Sciatic nerve (tissue), 2 donors: ENCODE measurements at regions not wholly inside any gene's neighbourhood (a gene's known extent, or its start where the extent isn't known, plus 50 kb on each side); places are given as distances from the start of the nearest gene placed in this dataset.

Source experiments
- ATAC-seq: fragments of 200-7000 bp; cut with Tn5 transposase; one replicate; pipeline ENCODE4 v1.9.1; 2020; ENCODE audit warnings: mild to moderate bottlenecking, moderate library complexity
- DNase-seq: peaks from one replicate; pipeline ENCODE4 v3.0.0-alpha.2; 2020; ENCODE audit warnings: low spot score
- intact Hi-C: fragments of 100-400 bp; cut with DNase I; formaldehyde crosslinking; loops from one replicate; pipeline ENCODE4 v1.14.2; 2022
- donor health status: DM: no; HTN: no; CAD: no.
- donor health status: DM: no; HTN: no; CAD: no.

GRCh38 chr5:3414371-3414770 is 181.3 kb upstream of the IRX1 start:
- intact Hi-C loops, result no loop called here
- DNase-seq, result no peak
- ATAC-seq, result no peak

DNA sequence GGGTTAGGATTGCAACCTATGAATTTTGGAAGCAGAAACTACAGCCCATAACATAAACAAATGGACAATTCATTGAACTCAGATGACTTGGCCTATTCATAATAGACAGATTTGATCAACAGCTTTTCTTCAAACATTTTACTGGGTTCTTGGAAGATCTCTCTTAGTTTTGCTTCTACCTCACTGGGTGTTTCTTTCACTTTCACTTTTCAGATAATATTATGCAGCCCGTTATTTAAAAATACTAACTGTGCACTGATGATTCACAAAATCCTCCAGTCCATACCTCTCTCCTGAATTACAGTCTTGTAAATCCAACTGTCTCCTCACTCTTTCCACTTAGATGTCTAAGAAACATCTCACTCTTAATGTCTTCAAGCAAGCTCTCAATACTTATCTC is 183.5 kb upstream of the IRX1 start:
- no peak for ATAC-seq
- intact Hi-C loops, result no loop called here

GRCh38 chr5:3411363-3411762 is 184.3 kb upstream of the IRX1 start:
- DNase-seq (no peak), ATAC-seq (no peak)
- intact Hi-C loops, result no loop called here

More for the DNA sequence above, 183.5 kb upstream of the IRX1 start:
- no peak for DNase-seq

DNA sequence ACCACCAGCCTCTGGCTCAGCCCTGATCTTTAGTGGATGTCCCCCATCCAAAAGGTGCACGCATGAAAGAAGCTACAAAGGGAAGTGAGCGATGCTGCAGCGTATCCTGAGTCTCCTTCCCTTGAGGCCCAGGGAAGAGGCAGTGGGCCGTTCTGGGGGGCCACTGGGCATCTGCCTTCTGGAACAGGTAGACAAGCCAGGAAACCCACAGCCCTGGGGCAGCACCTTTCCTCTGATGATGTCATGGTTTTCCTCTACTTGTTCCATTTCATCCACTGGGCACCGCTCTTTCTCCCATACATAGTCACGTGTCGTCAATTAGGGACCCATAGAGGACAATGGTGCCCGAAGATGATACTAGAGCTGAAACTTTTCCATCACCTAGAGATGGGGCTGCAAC is 194.0 kb upstream of the IRX1 start:
- intact Hi-C loops, result no loop called here
- DNase-seq, result no peak
- ATAC-seq, result no peak

GRCh38 chr5:3400659-3401058 is 195.0 kb upstream of the IRX1 start:
- intact Hi-C loops, result no loop called here
- DNase-seq, result no peak
- no peak for ATAC-seq

DNA sequence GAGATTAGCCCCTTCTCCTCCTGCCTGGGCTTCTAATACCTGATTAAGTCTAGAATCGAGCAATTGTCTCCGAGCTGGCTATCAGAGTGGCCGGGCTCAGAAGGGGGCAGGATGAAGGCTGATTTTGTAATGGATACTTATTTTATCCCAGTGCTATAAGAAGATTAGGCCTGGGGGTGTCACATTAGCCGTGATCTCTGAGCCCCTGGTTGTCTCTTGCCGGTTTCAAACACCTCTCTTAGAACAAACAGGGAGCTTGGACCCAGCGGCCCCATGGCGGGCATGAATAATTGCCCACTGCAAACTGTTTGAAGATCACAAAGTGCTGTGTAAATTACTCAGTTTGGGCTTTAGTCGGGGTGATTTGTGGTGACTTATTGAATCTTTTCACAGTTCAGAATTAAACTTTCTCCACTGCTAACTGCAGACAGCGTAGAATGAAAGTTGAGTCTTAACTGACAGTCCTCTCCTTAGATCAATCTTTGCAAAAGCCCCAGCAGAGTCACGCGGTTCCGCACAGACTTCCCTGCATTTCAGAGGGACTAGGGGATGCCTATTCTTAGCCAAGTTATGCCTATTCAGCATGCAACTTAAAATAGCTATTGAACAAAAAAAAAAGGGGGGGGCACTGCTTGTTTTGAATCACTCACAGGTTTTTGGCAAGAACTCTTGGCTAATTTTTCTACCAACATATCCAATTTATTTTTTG is 200.6 kb upstream of the IRX1 start:
- intact Hi-C loops, result loop anchor here (1.0 to 5.0 kb wide), 2 partner anchors 45 to 1702 kb away; no protein-coding TSS in a partner anchor
- DNase-seq (no peak), ATAC-seq (no peak)

GRCh38 chr5:3393920-3394597 is 201.6 kb upstream of the IRX1 start:
- intact Hi-C loops, result no loop called here
- DNase-seq (no peak), ATAC-seq (no peak)

DNA sequence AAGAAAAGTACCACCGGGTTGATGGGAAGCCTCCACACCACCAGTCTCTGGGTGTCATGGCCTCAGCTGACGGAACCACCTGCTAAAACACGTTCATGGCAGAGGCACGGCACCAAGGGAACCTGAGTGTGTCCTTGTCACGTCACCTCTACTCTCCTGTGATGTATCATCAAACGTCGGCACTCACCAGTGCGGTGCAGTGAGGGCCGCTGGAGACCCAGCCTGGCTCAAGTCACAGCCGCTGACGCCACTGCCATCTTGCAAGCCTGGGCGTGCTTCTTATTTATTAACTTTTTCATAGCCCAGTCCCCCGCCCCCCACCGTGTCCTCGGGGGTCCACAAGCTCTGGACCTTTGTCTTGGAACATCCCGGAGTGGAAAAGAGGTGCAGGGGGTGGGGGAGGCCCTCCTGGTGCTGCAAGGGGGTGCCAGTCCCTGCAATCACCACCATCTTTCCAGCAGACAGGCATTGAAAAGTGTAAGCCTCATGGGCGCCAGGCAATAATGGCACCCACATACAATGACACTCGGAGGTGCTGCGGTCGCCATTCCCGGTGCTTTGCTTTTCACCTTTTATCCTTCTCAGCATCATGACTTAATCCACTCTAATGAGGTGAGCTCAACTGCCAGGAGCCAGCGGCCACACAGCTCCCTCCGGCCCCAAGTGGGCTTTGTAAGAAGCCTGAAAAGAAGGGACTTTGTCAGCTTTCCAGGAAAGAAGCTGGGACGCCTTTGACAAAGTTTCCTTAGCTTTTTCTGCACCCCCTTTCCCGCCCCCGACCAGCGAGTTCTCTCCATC is 202.3 kb upstream of the IRX1 start:
- intact Hi-C loops, result no loop called here
- DNase-seq, result no peak
- ATAC-seq, result no peak

- ATAC-seq, result no peak
- DNase-seq, result peak; percentile 73
- intact Hi-C loops, result no loop called here
Measured at GRCh38 chr5:3392306-3392939, 203.2 kb upstream of the IRX1 start.

- DNase-seq, result no peak
- intact Hi-C loops, result no loop called here
- ATAC-seq, result no peak
Measured at GRCh38 chr5:3391210-3391609, 204.4 kb upstream of the IRX1 start.

DNA sequence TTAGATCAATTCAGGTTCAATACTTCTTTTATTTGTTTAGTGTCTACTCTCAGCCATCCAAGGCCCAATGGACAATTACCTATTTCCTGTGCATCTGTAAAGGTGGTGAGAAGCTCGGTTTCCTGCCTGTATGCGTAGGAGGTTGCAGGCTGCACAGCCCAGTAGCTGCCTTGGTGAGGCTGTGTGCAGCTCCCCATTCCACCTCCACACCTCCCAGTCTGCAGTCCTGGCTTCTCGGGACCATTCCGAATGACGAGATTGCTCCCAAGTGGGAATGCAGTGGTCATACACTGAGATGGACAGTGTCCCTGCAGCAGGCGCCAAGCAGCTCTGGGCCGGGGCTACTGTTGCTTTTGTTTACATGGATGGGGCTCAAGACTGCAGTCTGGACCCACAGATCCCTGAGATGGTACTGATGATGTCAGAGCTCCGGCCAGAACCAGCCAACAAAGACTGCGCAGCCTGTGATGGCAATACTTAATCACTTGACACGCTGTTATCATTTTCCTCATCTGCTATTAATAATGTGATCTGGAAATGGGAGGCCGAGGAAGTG is 206.1 kb upstream of the IRX1 start:
- DNase-seq (no peak), ATAC-seq (no peak)
- intact Hi-C loops, result no loop called here

GRCh38 chr5:3386637-3387036 is 209.0 kb upstream of the IRX1 start:
- ATAC-seq (no peak), DNase-seq (no peak)

DNA sequence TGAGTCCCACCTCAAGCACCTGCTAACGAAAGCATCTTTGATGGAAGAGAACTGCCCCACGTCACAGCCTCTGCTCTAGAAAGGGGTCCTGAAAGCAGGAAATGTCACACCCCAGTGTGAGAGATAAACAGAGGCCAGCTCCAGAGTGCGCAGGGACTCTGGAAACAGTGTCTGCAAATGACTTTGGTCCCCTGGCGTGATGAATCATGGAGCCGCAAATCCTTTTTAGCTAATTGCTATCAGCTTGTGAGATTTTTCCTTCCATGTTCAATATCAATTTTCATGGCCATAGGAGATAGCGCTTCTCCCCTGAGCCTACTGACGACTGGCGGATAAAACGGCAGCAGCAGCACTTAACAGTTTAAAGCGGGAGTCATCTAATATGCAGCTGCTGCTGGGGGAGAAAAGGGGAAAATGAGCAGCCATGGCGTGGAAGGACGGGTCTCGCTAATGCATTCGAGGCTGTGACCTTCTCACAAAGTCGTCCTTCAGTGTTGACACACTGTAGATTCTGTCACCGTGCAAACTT is 209.6 kb upstream of the IRX1 start:
- intact Hi-C loops, result no loop called here
- no peak for DNase-seq
- ATAC-seq, result no peak

More at GRCh38 chr5:3386637-3387036, 209.0 kb upstream of the IRX1 start:
- intact Hi-C loops, result no loop called here

DNA sequence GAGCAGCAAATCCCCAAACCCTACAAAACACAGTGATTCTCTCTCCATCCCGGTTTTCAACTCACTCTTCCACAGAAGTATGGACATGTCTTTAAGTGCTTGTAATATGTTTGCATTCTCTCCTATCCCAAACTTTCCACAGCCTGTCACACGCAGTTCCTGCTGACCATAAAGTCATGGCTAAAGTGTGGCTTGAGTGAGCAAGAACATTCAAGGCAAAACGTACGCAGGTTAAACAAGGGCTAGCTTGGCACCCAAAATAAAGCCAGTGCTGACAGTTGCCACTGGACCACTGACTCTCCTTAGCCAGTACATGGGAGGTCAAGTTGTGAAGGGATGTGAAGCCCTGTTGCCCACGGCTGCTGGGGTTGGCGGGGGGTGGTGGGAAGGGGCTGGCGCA is 211.1 kb upstream of the IRX1 start:
- no peak for DNase-seq
- no peak for ATAC-seq
- intact Hi-C loops, result no loop called here

DNA sequence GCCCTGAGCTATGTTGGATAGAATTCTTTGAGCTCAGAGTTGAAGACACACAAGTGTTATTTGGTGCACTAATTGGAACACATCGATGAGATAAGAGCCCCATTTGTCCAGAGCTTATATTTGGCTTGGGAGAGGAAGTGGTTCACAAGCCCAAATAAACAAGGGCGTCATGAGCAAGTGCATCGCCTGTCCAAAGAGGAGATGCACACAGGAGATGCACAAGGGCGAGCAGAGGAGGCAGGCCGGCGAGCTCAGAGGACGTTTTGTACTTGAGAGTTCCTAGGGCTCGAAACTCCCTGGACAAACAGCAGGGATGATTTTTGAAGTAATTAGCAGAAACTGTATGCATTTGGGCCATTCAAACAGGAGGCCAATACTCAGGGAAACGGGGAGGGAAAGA is 212.8 kb upstream of the IRX1 start:
- ATAC-seq (no peak), DNase-seq (no peak)
- intact Hi-C loops, result no loop called here

DNA sequence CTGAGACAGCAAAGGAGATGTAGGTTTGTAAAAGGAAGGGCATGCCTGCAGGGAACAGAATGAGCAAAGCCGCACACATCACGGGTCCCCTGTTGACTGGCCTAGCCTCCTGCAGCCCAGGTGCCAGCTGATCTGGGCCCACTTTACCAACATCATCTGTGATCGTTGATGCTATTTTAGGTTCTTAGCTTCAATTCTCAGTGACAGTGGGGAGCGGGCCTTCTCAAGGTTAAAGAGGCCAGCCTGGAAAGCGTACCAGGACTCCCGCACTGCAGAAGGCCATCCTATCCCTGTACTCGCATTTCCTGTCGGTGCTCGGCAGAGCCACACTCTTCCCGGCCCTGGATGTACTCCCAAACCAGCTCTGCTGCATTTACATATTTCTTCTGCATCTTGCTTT is 213.5 kb upstream of the IRX1 start:
- ATAC-seq, result no peak
- intact Hi-C loops, result no loop called here

DNA sequence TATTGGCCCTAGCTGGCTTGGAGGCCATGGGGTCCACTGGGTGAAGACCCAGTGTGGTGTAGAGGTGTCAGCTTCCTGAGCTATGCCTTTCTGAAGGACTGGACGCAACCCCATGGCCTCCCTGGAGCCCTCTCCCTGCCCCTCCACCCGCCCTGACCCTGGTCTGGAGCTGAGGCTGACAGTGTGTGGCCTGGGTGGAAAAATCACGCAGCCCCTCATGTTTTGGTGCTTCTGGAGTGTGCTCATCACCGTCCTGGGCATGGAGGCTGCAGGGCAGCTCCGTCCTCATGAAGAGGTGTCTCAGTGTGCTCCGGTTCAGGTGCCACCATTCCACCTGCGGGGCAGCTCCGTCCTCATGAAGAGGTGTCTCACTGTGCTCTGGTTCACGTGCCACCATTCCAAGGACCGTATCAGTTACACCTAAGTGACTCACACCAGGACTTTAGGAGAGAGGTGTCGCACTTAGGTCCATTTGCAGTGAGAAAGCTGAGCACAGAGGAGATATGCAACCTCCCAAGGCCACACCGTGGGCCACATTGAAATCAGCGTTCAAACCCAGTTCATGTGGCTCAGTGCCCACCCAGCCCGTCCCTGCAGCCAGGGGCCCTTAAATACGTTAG is 214.3 kb upstream of the IRX1 start:
- ATAC-seq (no peak), DNase-seq (no peak)
- intact Hi-C loops, result no loop called here

More for the DNA sequence above, 213.5 kb upstream of the IRX1 start:
- DNase-seq, result no peak

DNA sequence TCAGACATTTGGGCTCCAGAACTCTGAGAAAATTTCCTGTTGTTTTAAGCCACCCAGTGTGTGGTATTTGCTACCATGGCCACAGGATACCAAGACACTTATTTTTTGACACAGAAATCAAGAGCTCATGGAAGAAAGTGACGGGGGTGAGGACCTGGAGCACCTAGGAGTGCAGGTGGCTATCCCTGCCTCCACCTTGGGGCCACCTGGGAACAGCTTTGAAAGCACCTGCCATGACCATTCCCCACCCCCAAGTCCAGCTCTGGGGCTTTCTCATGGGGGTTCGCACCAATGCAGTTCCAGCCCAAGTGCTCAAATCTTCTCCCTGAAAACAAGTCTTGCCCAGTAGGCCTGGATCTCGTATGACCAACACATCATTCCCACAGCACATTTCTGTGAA is 214.9 kb upstream of the IRX1 start:
- DNase-seq (no peak), ATAC-seq (no peak)
- intact Hi-C loops, result no loop called here

DNA sequence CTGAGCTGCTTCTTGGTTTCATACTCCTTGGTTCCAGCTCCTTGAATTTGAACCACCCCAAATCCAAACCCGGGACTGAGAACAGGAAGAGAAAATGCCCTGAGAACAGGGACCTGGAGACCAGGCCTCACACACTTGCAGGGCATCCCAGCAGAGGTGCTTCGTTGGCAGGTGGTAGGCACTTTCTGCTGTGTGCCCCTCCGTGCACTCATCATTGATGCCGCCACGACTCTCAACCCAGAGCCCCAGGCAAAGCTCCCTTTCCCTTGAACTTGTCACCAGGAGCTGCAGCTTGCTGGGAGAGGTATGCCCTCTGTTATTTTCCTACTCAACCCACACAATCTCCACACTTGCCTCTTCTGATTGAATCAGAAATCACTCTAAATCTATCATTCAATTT is 217.8 kb upstream of the IRX1 start:
- DNase-seq (no peak), ATAC-seq (no peak)

More for the DNA sequence above, 217.8 kb upstream of the IRX1 start:
- intact Hi-C loops, result loop anchor here (5.0 kb wide), 1 partner anchor 756 kb away; no protein-coding TSS in a partner anchor
